Neural cell (in vitro differentiated cells): ENCODE measurements at regions not wholly inside any gene's neighbourhood (a gene's known extent, or its start where the extent isn't known, plus 50 kb on each side); places are given as distances from the start of the nearest gene placed in this dataset.

ENCODE experiments used
- CTCF ChIP-seq: fragments of 450-650 bp; IDR thresholded peaks from 2 replicates; pipeline ENCODE4 v1.5.1; 2014; ENCODE audit warnings: antibody characterized with exemption, mild to moderate bottlenecking, moderate library complexity; ENCODE audit not compliant: poor library complexity, severe bottlenecking
- POLR2AphosphoS5 ChIP-seq: IDR thresholded peaks from 2 replicates; pipeline ENCODE4 v1.6.1; 2012

- TF ChIP-seq POLR2AphosphoS5 (no peak), CTCF (no peak)
Observed at GRCh38 chr9:108550106-108550505, 305.7 kb downstream of the ACTL7B start.
